DMS 273 treated with DMSO at 0.1 percent for 48 hours (cell line): ENCODE measurements at regions not wholly inside any gene's neighbourhood (a gene's known extent, or its start where the extent isn't known, plus 50 kb on each side); places are given as distances from the start of the nearest gene placed in this dataset.
"Not testable (repeated sequence)": the region's sequence is repeated elsewhere in the genome, so short reads cannot be mapped to it uniquely, and the experiment has no call there.

Experiments
- DNase-seq: peaks from one replicate; lab custom pipeline; 2025; lab: John Stamatoyannopoulos, UW

DNA sequence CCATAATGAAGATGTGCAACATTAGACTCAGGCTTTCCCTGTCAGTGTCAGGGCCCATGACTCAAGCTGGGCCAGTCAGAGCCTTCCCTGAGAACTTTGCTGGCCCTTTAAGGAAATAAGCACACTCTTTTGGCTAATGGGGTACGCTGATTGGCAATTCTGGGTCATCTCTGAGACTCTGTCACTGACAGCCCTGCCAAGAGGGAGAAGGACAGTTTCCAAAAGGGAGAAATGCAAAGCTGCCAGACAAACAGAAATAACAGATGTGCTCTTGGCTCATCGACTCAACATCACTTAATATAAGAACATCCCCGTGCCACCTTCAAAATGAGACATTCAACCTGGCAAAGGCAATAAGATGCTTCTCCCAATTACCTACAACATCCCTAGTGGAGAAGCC, 491.9 kb upstream of the PROK2 start:
- no peak for DNase-seq

DNA sequence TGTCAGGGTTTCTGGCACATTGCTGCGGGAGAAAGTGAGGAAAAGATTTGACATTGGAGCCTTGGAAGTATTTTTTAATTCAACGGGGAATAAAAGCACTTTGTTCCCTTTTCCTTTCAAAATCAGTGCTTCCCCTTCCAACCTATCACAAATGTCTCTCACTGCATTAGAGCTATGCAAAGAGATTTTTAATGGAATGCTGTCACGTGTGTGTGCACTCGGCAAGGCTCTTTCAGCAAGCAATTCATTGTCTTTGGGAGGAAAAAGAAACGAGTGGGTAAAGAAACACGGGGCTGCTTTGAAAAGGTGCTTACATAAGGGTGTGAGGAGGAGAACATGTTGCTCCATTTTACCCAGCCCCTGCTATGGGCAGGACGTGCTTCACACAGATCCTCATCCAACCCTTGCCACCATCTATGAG, 490.4 kb upstream of the PROK2 start:
- DNase-seq = no peak

DNA sequence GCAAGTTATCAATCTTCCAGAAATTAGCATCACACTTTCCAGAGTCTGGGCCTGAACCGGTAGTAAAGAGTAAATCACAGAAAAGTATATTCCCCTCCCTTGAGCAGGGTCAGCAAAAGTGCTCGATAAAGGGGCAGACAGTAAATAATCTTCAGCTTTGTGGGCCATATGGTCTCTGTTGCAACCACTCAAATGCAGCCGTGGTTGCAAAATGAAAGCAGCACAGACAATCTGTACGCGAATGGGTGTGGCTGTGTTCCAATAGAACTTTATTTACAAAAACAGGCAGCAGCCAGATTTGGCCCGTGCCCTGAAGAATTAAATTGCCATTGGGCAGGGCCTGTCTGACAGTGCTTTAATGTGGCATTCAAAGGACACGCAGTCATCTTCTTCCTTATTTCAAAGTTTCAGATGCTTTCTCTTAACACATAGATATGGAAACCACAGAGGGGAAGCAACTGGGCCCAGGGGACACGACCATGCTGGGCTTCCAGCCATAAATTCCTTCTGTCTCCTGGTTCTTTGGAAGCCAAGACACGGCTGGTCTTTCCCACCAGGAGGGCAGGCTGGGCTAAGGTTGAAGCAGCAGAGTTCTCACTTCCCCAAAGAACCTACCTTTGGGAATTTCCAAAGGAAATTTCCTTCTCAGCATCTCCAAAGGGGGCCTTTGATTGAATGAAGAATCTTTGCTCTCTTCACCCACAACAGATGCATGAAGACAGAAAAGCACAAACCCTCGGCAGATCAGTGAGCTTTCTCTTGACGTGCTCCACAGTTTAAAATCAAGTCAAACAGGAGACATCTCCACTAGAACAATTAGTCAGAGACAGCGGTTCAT, 489.8 kb upstream of the PROK2 start:
- peak; percentile 85 for DNase-seq

DNA sequence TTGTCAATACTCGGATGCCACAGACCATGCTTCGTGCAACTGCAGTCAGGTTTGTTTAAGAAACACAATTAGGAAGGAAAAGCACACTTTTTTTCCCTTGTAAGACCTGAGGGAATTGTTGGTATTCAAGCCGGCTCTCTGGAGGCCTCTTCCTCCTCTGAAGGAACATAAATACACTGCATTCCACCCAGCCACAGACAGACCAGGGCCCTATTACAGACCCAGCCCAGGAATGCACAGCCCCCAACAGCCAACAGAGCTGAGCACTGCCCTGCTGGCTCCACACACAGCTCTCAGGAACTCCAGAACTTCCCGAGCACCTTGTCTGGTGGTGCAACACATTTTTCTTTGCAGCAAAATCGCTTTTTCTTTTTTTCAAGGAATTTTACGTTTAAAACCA, 488.7 kb upstream of the PROK2 start:
- no peak for DNase-seq

GRCh38 chr3:72272356-72272755, 487.4 kb upstream of the PROK2 start:
- DNase-seq = no peak

DNA sequence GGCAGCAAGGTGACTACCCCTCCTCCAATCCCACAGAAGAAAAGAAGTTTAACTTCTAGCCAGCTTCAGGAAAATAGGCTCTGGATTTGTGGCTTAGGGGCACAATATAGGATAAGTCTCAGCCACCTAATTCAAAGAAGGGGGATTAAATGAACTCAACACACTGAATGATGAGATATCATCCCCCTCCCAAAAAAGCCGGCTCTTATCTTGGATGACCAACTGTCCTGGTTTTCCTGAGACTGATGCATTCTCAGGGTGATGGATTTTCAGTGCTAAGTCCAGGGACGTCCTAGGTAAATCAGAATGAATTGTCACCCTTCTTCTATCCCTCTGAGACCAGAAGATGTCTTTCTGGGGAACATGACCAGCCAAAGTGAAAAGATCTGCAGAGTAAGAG, 487.0 kb upstream of the PROK2 start:
- DNase-seq = no peak

DNA sequence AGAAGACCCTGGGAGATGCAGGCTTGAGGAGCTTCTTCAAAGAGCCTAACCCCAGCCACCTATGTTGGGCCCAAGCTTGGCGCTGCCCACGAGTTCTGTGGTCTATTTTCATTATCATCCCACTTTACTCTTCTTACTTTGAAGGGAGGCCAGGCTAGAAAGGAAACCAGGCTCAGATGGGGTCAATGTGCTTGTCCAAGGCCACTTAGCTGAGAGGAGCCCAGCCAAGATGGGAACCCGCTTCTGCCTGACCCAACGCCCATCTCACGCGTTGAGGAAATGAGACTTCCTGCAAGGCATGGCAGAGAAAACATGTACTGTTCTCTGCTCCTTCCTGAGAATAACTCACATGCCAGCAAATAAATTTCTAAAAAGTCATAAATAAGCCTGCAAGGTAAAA, 486.3 kb upstream of the PROK2 start:
- no peak for DNase-seq

DNA sequence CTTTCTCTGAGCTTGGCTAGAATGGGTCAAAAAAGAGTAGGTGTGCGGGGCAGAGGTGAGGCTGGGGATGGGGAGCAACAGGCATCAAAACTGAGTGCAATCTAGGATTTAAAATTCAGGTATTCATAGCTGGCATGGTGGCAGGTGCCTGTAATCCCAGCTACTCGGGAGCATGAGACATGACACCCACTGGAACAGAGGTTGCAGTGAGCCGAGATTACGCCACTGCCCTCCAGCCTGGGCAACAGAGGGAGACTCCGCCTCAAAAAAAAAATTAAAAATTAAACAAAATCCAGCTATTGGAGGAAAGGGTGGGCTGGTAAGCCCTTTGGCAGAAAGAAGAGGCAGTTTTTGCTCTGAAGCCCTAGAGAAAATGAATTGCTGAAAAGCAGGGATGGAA, 485.8 kb upstream of the PROK2 start:
- DNase-seq = no peak

DNA sequence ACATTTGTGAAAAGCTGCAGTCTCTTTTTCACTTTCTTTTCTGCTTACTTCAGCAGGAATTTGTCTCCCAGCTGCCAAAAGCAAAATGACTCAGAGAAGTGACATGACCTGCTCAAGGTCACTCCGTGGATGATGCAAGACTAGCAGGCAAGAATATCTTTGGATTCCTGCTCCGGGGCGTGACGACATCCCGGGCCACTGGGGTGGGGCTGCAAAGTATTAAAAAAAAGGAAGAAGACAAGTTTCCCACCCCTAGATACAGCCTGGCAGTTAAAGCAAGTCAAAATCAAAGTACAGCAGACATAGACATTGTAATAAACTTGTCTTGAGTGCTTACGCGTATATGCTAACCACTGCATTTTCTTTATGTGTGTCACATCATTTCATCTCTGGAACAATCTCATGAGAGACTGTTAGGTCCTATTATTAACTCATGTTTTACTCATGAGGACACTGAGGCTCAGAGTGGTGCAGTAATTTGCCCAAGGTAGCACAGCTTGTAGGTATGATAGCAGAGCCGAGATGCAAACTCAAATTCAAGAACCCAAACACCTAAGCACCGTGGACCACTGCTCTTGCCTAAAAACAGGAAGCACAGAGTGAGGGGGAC, 485.2 kb upstream of the PROK2 start:
- DNase-seq = no peak

GRCh38 chr3:72269475-72269874, 484.5 kb upstream of the PROK2 start:
- DNase-seq = no peak

DNA sequence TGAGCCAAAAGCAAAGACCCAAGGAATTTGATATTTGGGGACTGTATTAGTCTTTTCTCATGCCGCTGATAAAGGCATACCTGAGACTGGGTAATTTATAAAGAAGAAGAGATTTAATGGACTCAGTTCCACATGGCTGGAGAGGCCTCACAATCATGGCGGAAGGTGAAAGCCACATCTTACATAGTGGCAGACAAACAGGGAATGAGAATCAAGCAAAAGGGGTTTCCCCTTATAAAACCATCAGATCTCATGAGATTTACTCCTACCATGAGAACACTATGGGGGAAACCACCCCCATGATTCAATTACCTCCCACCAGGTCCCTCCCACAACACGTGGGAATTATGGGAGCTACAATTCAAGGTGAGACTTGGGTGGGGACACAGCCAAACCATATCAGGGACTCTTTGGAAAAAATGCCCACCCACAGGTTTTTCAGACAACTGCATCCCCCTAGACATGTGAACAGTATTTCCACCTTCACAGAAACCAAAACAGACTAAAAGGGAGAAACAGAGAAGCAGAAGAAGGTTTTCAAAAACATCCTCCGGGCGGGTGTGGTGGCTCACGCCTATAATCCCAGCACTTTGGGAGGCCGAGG, 482.1 kb upstream of the PROK2 start:
- DNase-seq = not testable (repeated sequence)

DNA sequence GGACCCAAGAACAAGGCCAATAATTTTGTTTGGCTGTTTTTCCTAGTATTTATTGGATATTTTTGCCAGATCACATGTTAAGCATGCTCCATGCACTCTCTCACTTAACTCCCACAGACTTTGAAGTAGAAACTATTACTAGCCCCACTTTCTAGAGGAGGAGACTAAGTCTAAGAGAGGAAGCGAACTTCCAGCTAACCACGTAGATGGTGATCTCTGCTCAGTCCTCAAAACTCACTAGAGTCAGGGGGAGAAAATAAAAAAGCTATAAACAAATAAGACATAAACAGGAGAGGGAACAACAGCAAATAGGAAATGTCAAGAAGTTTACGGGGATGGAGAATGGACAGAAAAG, 481.0 kb upstream of the PROK2 start:
- DNase-seq = no peak

GRCh38 chr3:72265256-72266015, 480.5 kb upstream of the PROK2 start:
- DNase-seq = no peak

GRCh38 chr3:72263223-72263990, 478.5 kb upstream of the PROK2 start:
- no peak for DNase-seq

DNA sequence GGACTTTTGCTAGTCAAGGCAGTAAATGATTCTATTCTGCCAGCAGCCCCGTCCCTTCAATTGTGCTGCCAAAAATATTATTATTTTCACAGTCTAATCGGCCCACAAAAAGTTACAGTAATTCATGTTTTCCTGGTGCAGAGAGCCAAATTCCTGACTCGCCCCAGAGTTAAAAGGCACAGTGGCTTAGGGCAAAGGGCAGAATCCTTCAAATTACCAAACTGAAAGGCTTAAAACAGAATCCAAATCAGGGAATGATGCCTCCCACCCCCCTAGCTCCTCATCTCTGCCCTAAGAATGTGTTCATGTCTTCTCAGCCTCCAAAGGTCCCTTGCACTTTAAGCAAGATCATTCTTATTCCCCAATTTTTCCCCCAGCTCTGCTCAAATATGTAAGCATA, 477.8 kb upstream of the PROK2 start:
- DNase-seq = no peak

DNA sequence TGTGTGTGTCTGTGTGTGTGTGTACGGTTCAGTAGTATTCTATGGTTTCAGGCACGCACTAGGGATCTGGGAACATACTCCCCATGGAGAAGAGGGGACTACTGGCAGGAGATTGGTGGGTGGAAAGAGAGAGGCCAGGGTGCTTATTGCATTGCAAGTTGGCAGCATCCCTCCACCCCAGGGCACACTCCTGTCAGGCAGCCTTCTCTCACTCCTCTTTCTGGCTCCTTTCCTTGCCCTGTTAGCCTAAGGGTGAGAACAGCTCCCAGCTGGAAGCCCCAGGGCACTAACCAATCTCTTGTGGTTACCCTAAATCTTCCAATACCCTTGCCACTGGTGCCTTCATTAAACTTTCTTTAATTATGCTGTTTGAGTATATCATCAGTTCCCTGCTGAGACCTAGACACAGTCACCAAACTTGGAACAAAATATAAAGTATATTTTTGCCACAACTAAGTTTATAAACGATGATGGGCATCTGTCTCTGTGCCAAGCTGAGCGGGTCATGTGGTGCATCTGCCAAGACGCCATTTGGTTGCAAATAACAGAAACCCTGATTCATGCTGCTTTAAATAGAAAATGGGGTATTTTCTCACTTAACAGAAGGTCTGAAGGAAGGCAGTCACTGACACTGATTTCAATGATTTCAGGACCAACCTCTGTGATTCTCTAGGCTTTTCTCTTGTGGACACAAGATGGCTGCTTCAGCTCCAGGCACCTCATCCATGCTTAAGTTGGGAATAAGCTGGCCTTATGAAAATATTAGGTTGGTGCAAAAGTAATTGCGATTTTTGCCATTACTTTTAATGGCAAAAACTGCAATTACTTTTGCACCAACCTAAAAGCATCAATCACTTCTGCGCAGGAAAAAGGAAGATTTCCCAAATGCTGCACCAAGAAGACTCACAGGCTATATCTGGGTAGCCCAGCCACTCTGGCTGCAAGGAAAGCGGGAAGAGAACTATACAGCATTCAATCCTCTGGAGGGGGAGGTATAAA, 476.9 kb upstream of the PROK2 start:
- no peak for DNase-seq

DNA sequence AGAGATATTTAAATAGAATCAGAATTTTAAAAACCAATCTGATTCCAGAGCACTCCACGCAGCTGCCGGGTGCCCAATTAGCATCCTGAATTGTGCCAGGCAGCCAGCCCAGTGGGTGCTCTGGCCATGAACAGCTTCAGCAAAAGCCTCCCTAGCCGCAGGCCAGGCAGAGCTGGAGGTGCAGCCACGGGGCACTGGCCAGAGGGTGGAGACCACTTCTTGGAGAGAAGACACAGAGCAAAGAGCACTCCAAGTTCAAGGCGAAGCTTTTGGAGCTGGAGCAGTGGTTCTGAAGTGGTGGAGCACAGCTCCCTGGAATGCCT, 475.6 kb upstream of the PROK2 start:
- DNase-seq = no peak

DNA sequence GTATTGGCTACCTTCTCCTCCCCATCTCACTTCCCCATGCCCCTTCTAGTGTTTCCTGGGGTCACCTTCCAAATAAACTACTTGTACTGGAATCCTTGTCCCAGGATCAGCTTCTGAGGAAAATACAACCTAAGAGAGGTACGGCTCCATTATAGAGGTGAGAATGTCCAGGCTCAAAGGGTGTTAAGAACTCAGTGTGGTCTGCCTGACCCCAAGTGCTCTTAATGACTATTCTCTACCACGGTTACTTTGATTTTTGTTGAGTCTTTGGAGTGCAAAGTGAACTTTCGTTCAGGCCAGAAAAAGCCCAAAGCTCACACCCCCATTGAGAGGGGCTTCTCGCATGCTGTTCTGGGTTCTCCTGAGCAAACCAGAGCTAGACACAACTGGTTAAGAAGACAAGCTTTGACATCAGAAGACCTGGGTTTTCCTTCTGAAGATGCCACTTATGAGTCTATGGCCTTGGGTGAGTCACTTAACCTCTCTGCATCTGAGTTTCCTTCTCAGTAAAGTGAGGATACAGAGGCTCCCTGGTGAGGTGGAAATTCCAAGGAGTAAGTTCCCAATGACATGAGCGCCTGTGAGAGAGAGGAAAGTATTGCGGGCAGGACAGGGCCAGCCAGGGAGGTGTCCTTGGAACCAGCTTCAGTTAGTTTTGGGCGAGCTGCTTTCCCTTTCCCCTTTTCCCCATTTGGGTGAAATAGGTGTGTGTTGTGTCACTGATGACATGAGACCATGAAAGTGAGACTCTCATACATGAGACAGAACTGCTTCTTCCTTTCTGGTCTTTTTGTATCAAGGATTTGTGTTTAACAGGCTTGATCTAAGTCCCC, 475.0 kb upstream of the PROK2 start:
- no peak for DNase-seq

DNA sequence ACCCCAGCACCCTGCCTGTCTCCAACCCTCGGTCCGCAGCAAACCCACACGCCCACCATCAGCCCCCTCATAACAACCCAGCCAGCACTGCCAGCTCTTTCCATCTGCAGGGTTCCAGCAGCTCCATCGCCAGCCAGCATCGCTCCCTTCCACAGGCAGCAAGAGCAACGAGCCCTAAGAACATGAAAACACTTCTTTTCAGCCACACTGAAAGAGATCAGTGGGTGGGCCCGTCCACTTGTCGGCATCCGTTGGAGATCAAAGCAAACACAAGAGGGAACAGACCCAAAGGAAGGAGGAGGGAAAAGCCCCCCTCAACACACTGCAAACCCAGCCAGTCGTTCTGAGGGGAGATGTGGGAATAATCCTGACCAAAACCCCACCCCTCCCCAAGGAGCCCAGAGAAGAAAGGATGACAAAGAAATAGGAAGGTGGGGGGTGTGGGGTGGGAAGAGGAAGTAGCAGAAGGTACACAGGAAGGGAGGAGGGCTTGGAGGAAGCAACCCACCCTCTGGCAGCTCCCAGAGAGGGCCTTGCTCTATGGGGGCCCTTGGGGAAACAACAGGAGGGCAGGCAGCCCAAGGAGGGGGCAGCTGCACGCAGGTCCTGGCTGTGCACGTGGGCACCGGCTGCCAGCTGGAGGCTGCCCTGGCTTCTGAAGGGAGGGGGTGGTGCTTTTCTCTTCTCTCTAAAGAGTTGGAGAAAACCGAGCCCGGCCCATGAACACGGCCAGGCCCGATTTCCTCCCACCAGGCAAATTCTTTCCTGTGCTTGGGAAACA, 473.6 kb upstream of the PROK2 start:
- DNase-seq = peak; percentile 36
